H1 (cell line): ENCODE measurements at regions not wholly inside any gene's neighbourhood (a gene's known extent, or its start where the extent isn't known, plus 50 kb on each side); places are given as distances from the start of the nearest gene placed in this dataset.

Experiments used
- CTCF ChIA-PET: fragments of 300-600 bp; sonication (Branson Sonifier 250); formaldehyde crosslinking; loops from one replicate; lab custom pipeline; 2021; ENCODE audit not compliant: partially characterized antibody; lab: Charles Lee
- POLR2A ChIA-PET: fragments of 300-600 bp; sonication (Branson Sonifier 250); formaldehyde crosslinking; loops from one replicate; lab custom pipeline; 2021; ENCODE audit warnings: inconsistent platforms; ENCODE audit not compliant: partially characterized antibody; lab: Charles Lee
- DNase-seq, 2 experiments: peaks; one replicate each; pipeline versions ENCODE4 v3.0.0 to v3.0.0-alpha.2; 2010 to 2022; ENCODE audit warnings: low spot score in 2 of 2, low read depth in 1 of 2, mixed read lengths in 1 of 2
- FAIRE-seq: peaks from 2 replicates; lab custom pipeline; 2011; peaks lifted over from hg19 to GRCh38; lab: Jason Lieb, UNC
- H2AFZ ChIP-seq: 2 replicates; pipeline ENCODE4 v1.8.1; 2012; ENCODE audit warnings: low read length, inconsistent platforms
- H2AK5ac ChIP-seq: 2 replicates; pipeline ENCODE4 v1.6.1; 2013; ENCODE audit warnings: low read depth, low read length
- H2BK120ac ChIP-seq: replicated peaks from 2 replicates; pipeline ENCODE3; 2013; ENCODE audit warnings: low read depth, low read length, inconsistent platforms
- H2BK12ac ChIP-seq: 2 replicates; pipeline ENCODE4 v1.6.1; 2013; ENCODE audit warnings: low read depth, low read length
- H2BK15ac ChIP-seq: 2 replicates; pipeline ENCODE4 v1.6.1; 2013; ENCODE audit warnings: low read length
- H2BK20ac ChIP-seq: 2 replicates; pipeline ENCODE4 v1.6.1; 2013; ENCODE audit warnings: low read length
- H2BK5ac ChIP-seq: 2 replicates; pipeline ENCODE4 v1.6.1; 2013; ENCODE audit warnings: low read depth, low read length
- H3K14ac ChIP-seq: 2 replicates; pipeline ENCODE4 v1.6.1; 2013; ENCODE audit warnings: inconsistent platforms; ENCODE audit not compliant: insufficient read length
- H3K18ac ChIP-seq: 2 replicates; pipeline ENCODE4 v1.6.1; 2013; ENCODE audit warnings: low read length; ENCODE audit errors: extremely low read depth
- H3K23ac ChIP-seq: 2 replicates; pipeline ENCODE4 v1.6.1; 2013; ENCODE audit warnings: inconsistent platforms; ENCODE audit not compliant: insufficient read length
- H3K23me2 ChIP-seq: 2 replicates; pipeline ENCODE4 v1.6.1; 2013; ENCODE audit warnings: low read depth, low read length
- H3K27ac ChIP-seq: 2 replicates; pipeline ENCODE4 v1.6.1; 2011; ENCODE audit warnings: low read depth, low read length, inconsistent platforms
- H3K27me3 ChIP-seq, 4 experiments: replicated peaks in 1 of 4; 1 replicate in 1 of 4; 2 replicates in 3 of 4; pipeline versions ENCODE4 v1.6.1 to v1.8.1; 2011 to 2013; ENCODE audit warnings: low read length in 3 of 4, mild to moderate bottlenecking in 3 of 4, inconsistent platforms in 2 of 4, mixed read lengths in 2 of 4, moderate library complexity in 1 of 4; ENCODE audit not compliant: control insufficient read depth in 3 of 4, insufficient read depth in 3 of 4; ENCODE audit errors: extremely low read depth in 1 of 4
- H3K36me3 ChIP-seq, 4 experiments: 2 replicates each; pipeline versions ENCODE4 v1.6.1 to v1.8.1; 2011 to 2013; ENCODE audit warnings: mild to moderate bottlenecking in 4 of 4, low read length in 3 of 4, moderate library complexity in 2 of 4, control low read depth in 1 of 4, inconsistent platforms in 1 of 4; ENCODE audit not compliant: insufficient read depth in 4 of 4, control insufficient read depth in 2 of 4
- H3K4ac ChIP-seq: replicated peaks from 2 replicates; pipeline ENCODE3; 2013; ENCODE audit warnings: low read length, low read depth, mixed read lengths, inconsistent platforms; ENCODE audit not compliant: insufficient read length
- H3K4me1 ChIP-seq, 4 experiments: replicated peaks in 1 of 4; 1 replicate in 1 of 4; 2 replicates in 3 of 4; pipeline versions ENCODE4 v1.6.1 to v1.8.1; 2011 to 2013; ENCODE audit warnings: low read length in 3 of 4, inconsistent platforms in 2 of 4, mixed read lengths in 1 of 4; ENCODE audit not compliant: insufficient read depth in 4 of 4, control insufficient read depth in 3 of 4
- H3K4me2 ChIP-seq, 2 experiments: 2 replicates each; pipeline versions ENCODE4 v1.6.1 to v1.8.1; 2011 to 2013; ENCODE audit warnings: low read depth in 2 of 2, low read length in 2 of 2, control low read depth in 1 of 2, inconsistent platforms in 1 of 2, mild to moderate bottlenecking in 1 of 2; ENCODE audit not compliant: insufficient read depth in 1 of 2
- H3K4me3 ChIP-seq, 4 experiments: fragments of 200-600, 300-600 bp in 1 of 4; sonication (generic), shearing (Covaris generic), sonication (Bioruptor Twin) in 1 of 4; 2 replicates each; pipeline versions ENCODE4 v1.5.1 to v1.8.1; 2011 to 2016; ENCODE audit warnings: low read length in 4 of 4, low read depth in 3 of 4, control low read depth in 2 of 4, inconsistent platforms in 2 of 4, mild to moderate bottlenecking in 2 of 4, mixed read lengths in 1 of 4, moderate library complexity in 1 of 4; ENCODE audit not compliant: insufficient read depth in 2 of 4; ENCODE audit errors: extremely low read depth in 1 of 4
- H3K56ac ChIP-seq: replicated peaks from 2 replicates; pipeline ENCODE3; 2013; ENCODE audit warnings: low read depth, mild to moderate bottlenecking, mixed read lengths, low read length, inconsistent platforms; ENCODE audit not compliant: insufficient read length
- H3K79me1 ChIP-seq: 2 replicates; pipeline ENCODE4 v1.6.1; 2013; ENCODE audit warnings: low read depth, low read length, control low read depth
- H3K79me2 ChIP-seq, 2 experiments: 2 replicates each; pipeline versions ENCODE4 v1.6.1 to v1.8.1; 2012 to 2013; ENCODE audit warnings: low read length in 2 of 2, mild to moderate bottlenecking in 2 of 2, inconsistent platforms in 1 of 2; ENCODE audit not compliant: insufficient read depth in 2 of 2, control insufficient read depth in 1 of 2
- H3K9ac ChIP-seq, 4 experiments: replicated peaks in 1 of 4; 1 replicate in 1 of 4; 2 replicates in 3 of 4; pipeline versions ENCODE4 v1.6.1 to v1.8.1; 2011 to 2013; ENCODE audit warnings: low read depth in 3 of 4, low read length in 3 of 4, control low read depth in 2 of 4, mild to moderate bottlenecking in 2 of 4, moderate library complexity in 2 of 4, inconsistent platforms in 1 of 4; ENCODE audit errors: extremely low read depth in 1 of 4
- H3K9me3 ChIP-seq, 2 experiments: 2 replicates each; pipeline versions ENCODE4 v1.6.1 to v1.8.1; 2012 to 2013; ENCODE audit warnings: mild to moderate bottlenecking in 2 of 2, moderate library complexity in 2 of 2, control low read depth in 1 of 2, inconsistent platforms in 1 of 2, low read depth in 1 of 2, low read length in 1 of 2, mixed read lengths in 1 of 2; ENCODE audit not compliant: insufficient read depth in 2 of 2
- H4K20me1 ChIP-seq, 2 experiments: replicated peaks in 1 of 2; 2 replicates each; pipeline versions ENCODE3 to v1.8.1; 2011 to 2013; ENCODE audit warnings: inconsistent platforms in 2 of 2, low read length in 2 of 2, mild to moderate bottlenecking in 1 of 2; ENCODE audit not compliant: insufficient read depth in 2 of 2, control insufficient read depth in 1 of 2
- H4K5ac ChIP-seq: 2 replicates; pipeline ENCODE4 v1.6.1; 2013; ENCODE audit warnings: low read length, low read depth, mixed read lengths, inconsistent platforms; ENCODE audit not compliant: insufficient read length
- H4K8ac ChIP-seq: 2 replicates; pipeline ENCODE4 v1.8.0; 2013; ENCODE audit warnings: mild to moderate bottlenecking, moderate library complexity, low read length, inconsistent platforms; ENCODE audit not compliant: insufficient read depth; ENCODE audit errors: extremely low read depth
- H4K91ac ChIP-seq: replicated peaks from 2 replicates; pipeline ENCODE3; 2013; ENCODE audit warnings: low read length, mixed read lengths, inconsistent platforms; ENCODE audit not compliant: insufficient read length
- BACH1 ChIP-seq: IDR thresholded peaks from 2 replicates; pipeline ENCODE4 v1.6.1; 2012; ENCODE audit warnings: low read length, improper control_type of control experiment
- BCL11A ChIP-seq, 2 experiments: IDR thresholded peaks; one replicate each; pipeline ENCODE4 v1.6.1; 2011; ENCODE audit warnings: low read depth in 2 of 2, low read length in 2 of 2, mild to moderate bottlenecking in 2 of 2
- CBX8 ChIP-seq: fragments of 300-800, 300-1000 bp; sonication (generic); IDR thresholded peaks from 2 replicates; pipeline ENCODE4 v1.7.1; 2016; ENCODE audit warnings: low read depth, low read length, borderline replicate concordance
- CEBPB ChIP-seq: IDR thresholded peaks from 2 replicates; pipeline ENCODE4 v1.6.1; 2012; ENCODE audit warnings: low read depth, low read length
- KDM1A ChIP-seq: fragments of 200-600, 300-600 bp; sonication (generic); IDR thresholded peaks from 2 replicates; pipeline ENCODE4 v1.7.1; 2016; ENCODE audit warnings: mild to moderate bottlenecking, low read length, borderline replicate concordance
- POLR2AphosphoS5 ChIP-seq: IDR thresholded peaks from 2 replicates; pipeline ENCODE4 v1.6.1; 2011; ENCODE audit warnings: low read depth, low read length
- RAD21 ChIP-seq, 2 experiments: IDR thresholded peaks in 1 of 2; conservative IDR thresholded peaks in 1 of 2; 2 replicates each; pipeline ENCODE4 v1.6.1; 2011; ENCODE audit warnings: low read depth in 2 of 2, low read length in 2 of 2, improper control_type of control experiment in 1 of 2, inconsistent platforms in 1 of 2, mild to moderate bottlenecking in 1 of 2, moderate library complexity in 1 of 2
- RXRA ChIP-seq: IDR thresholded peaks from 2 replicates; pipeline ENCODE4 v1.6.1; 2011; ENCODE audit warnings: low read depth, mild to moderate bottlenecking, low read length, moderate library complexity; ENCODE audit not compliant: insufficient read depth
- SAP30 ChIP-seq: fragments of 300-600 bp; sonication (generic); IDR thresholded peaks from 2 replicates; pipeline ENCODE4 v1.7.1; 2012; ENCODE audit warnings: low read length, moderate library complexity, mild to moderate bottlenecking, inconsistent platforms; ENCODE audit not compliant: insufficient read depth, insufficient replicate concordance
- SIRT6 ChIP-seq: IDR thresholded peaks from one replicate; pipeline ENCODE4 v1.7.1; 2012; ENCODE audit warnings: low read length, inconsistent platforms
- SIX5 ChIP-seq: IDR thresholded peaks from 2 replicates; pipeline ENCODE4 v1.6.1; 2011; ENCODE audit warnings: mild to moderate bottlenecking, low read depth, low read length
- YY1 ChIP-seq: IDR thresholded peaks from 2 replicates; pipeline ENCODE4 v1.6.1; 2011; ENCODE audit warnings: low read depth, mild to moderate bottlenecking, low read length
- WGBS, 2 experiments: shearing (Covaris generic) in 1 of 2; methylation state at CpG; one replicate each; pipeline versions ENCODE4 v1.1.6 to v1.1.7; 2013 to 2015; ENCODE audit warnings: low lambda C conversion rate in 2 of 2, mixed read lengths in 2 of 2, inconsistent platforms in 1 of 2, low coverage in 1 of 2, missing lambda C conversion rate in 1 of 2; ENCODE audit not compliant: insufficient replicate concordance in 2 of 2, insufficient coverage in 1 of 2, insufficient read length in 1 of 2; ENCODE audit errors: extremely low coverage in 1 of 2, missing lambda C conversion rate in 1 of 2; 5-methylcytosine and 5-hydroxymethylcytosine counted together

DNA sequence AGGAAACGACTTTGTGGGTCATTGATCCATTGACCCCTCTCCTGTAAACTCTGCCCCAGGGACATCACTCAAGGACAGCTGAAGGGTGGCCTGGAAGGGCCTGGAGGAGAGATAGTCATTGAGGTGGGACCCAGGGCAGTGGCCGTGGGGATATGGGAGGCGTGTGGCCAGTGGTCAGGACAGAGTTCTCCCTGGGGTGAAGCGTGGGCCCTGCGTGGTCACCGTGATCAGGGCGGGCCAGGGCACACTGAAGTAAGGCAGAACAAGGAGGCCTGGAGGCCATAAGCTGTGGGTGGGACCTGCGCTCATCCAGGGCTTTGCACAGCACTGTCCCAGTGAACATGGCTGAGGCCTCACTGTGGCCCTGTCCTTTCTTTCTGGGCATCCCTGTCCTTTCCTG, 177.9 kb downstream of the ZNF248 start:
- H3K23ac ChIP-seq, result no peak overlapping the region
- no peaks in the 10 kb centered on the region for H3K79me1 ChIP-seq
- H4K8ac ChIP-seq, result no peak overlapping the region
- H3K14ac ChIP-seq, result no peak overlapping the region
- no peak overlapping the region for H3K18ac ChIP-seq
- no peak overlapping the region for H3K9ac ChIP-seq
- TF ChIP-seq RAD21 (IDR thresholded peaks at IDR 0.05 in 1 of 2, conservative IDR thresholded peaks at IDR 0.05 in 1 of 2; ENCODE audit: low read depth in 2 of 2, low read length in 2 of 2) (no peak), SIRT6 (no peak), POLR2AphosphoS5 (no peak), RXRA (no peak), SIX5 (no peak), CBX8 (no peak), CEBPB (no peak), KDM1A (no peak), BCL11A (IDR thresholded peaks at IDR 0.05; ENCODE audit: low read depth in 2 of 2, low read length in 2 of 2) (no peak), BACH1 (no peak), SAP30 (no peak), YY1 (no peak)
- no peak overlapping the region for H3K4ac ChIP-seq
- FAIRE-seq, result no peak
- H3K27me3 ChIP-seq, result no peaks in the 10 kb centered on the region
- no peak overlapping the region for H3K27ac ChIP-seq
- no peaks in the 10 kb centered on the region for H3K79me2 ChIP-seq
- H3K4me1 ChIP-seq, result no peaks in the 10 kb centered on the region
- no peak overlapping the region for H2AK5ac ChIP-seq
- H3K4me2 ChIP-seq, result no peak overlapping the region
- H2BK5ac ChIP-seq, result no peak overlapping the region
- H3K4me3 ChIP-seq, result no peak overlapping the region
- no peak overlapping the region for H2BK12ac ChIP-seq
- CTCF ChIA-PET, result no interaction called here
- H2BK15ac ChIP-seq, result no peak overlapping the region
- no peak overlapping the region for H2AFZ ChIP-seq
- no peak overlapping the region for H4K5ac ChIP-seq
- no peaks in the 10 kb centered on the region for H3K23me2 ChIP-seq
- POLR2A ChIA-PET, result no interaction called here
- H3K56ac ChIP-seq, result no peak overlapping the region
- no peak overlapping the region for H4K91ac ChIP-seq
- no peaks in the 10 kb centered on the region for H3K36me3 ChIP-seq
- peaks cover 66 to 82% of the 10 kb centered on the region in 2 experiments for H3K9me3 ChIP-seq
- no peak overlapping the region for H2BK20ac ChIP-seq
- no peak for DNase-seq
- H4K20me1 ChIP-seq, result no peaks in the 10 kb centered on the region
- WGBS, 2 experiments, result 81% methylated on average over 8 of the region's 8 CpGs; no CpG with 5 or more reads in 1 of the 2 experiments
- no peak overlapping the region for H2BK120ac ChIP-seq
